ENCODE measurements at regions not wholly inside any gene's neighbourhood (a gene's known extent, or its start where the extent isn't known, plus 50 kb on each side); places are given as distances from the start of the nearest gene placed in this dataset.
A peak's percentile ranks its signal among the peaks of the same experiment; 100 is the strongest.

- DNase-seq (ENCODE audit: low read depth) = no peak
These were observed 514.6 kb downstream of the ZNF608 start for GRCh38 chr5:124231802-124232201.

DNA sequence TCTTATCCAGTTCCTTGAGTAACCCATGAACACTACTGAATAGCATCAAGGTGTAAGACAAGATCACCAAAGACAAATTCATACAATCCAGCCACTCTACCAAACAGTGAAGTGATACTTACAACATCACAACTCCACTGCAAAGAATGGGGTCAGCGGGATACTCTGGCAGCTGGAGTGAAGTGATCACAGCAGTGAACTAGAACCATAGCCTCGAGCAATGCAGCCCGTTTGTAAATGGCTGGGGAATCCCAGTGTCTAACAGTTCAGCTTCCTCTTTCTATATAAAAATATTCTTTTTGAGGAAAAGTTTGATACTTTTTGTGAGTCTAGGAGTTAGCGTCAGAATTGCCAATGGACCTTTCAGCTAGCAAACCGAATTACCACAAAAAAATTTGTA lies 515.2 kb downstream of the ZNF608 start:
- no peak for DNase-seq (ENCODE audit: low read depth)

DNA sequence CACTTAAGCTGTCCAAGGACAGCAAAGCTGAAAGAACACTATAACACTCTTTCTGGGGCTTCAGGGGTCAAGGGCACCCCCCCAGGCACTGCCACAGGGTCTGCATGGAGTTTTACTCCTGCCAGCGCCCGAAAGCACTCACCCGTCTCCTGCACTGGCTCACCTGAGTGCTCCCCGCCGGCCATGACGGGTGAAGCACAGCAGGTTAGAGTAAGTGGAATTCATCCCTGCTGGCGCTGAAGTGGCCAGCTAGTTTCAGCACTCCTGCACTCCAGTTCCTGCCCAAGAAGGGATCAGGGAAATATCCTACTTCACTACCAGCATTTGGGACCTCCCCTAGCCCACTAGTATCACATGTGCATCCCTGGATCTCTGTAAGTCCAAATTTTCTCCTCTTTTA lies 516.0 kb downstream of the ZNF608 start:
- DNase-seq (ENCODE audit: low read depth) = no peak

- no peak for DNase-seq (ENCODE audit: low read depth)
These were observed 517.1 kb downstream of the ZNF608 start for GRCh38 chr5:124229352-124229751.

GRCh38 chr5:124227914-124228313 lies 518.5 kb downstream of the ZNF608 start:
- DNase-seq (ENCODE audit: low read depth) = no peak

DNA sequence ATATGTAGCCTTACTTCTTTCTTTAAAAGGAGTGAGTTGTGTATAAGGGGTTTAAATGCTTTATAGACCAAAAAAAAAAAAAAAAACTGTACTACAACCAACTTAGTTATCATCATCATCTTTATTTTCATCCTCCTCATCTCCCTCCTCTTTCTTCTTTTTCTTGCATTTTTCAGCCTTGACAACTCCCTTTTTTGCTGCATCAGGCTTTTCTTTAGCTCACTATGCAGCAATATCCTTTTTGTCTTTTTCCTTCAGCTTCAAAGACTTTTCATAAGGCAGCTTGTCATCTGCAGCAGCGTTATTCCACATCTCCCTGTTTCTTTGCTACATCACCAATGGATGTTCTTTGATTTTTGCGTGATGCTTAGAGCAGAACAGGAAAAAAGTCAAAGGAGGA lies 526.0 kb downstream of the ZNF608 start:
- no peak for DNase-seq (ENCODE audit: low read depth)

GRCh38 chr5:124212934-124213333 lies 533.5 kb downstream of the ZNF608 start:
- DNase-seq (ENCODE audit: low read depth) = no peak

- no peak for DNase-seq (ENCODE audit: low read depth)
These were observed 536.1 kb downstream of the ZNF608 start for GRCh38 chr5:124210111-124210910.

GRCh38 chr5:124207118-124207517 lies 539.3 kb downstream of the ZNF608 start:
- no peak for DNase-seq (ENCODE audit: low read depth)

DNA sequence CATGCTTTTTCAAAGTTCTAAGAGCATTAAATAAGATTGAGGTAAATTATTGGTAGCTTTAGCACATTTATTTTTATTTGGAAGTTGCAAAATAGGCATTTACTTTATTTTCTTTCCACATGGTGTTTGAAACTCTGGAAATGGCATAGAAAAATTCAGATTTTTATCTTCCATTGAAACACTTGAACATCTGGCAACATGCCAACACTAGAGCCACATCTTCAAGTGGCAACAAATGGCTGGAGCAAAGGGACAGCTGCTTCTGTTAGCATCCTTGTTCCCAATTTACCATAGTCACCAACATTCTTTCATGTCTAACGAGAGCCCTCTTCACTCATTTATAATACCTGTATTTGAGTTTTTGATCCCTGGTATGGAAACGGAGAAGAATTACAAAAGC lies 539.9 kb downstream of the ZNF608 start:
- no peak for DNase-seq (ENCODE audit: low read depth)

GRCh38 chr5:124203303-124203702 lies 543.1 kb downstream of the ZNF608 start:
- no peak for DNase-seq (ENCODE audit: low read depth)

- DNase-seq (ENCODE audit: low read depth) = no peak
These were observed 546.1 kb downstream of the ZNF608 start for GRCh38 chr5:124200381-124200780.

DNA sequence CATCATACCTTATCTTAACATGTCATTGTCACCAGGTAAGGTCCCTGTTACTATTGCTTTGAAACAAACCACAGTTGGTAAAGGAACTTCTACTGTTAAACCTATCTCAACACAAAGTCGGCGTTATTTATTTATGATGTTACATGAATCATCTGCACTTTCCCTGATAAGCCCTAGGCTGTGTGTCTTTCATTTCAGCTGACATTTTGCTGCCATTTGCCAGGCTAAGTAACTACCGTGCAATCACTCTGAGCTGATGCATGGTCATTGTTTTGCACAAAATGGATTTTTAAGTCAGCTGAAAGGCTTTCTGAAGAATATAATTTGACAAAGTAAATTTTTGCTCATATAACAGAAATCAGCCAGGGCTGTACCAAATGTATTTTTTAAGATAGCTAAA lies 546.5 kb downstream of the ZNF608 start:
- no peak for DNase-seq (ENCODE audit: low read depth)

GRCh38 chr5:124195411-124195810 lies 551.0 kb downstream of the ZNF608 start:
- no peak for DNase-seq (ENCODE audit: low read depth)

DNA sequence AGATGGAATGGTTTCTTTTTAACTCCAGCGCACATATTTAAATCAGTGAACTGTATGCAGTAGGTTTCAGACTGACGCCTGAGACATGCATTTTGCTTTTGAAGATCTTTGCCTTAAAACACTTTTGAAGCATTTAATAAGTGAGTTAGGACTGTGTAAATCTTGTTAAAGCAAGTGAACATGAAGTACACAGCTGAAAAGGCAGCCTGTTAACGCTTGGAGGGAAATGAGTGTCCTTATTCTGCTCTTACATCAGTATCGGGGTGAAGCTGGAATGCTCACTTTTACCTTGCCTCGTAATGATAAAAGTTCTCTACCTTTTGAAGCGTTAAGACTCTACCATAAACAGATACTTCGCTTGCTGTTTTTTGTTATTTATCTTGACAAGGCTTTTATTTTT lies 552.2 kb downstream of the ZNF608 start:
- no peak for DNase-seq (ENCODE audit: low read depth)

- peak; percentile 54 for DNase-seq (ENCODE audit: low read depth)
These were observed 553.1 kb downstream of the ZNF608 start for GRCh38 chr5:124193371-124193789.

DNA sequence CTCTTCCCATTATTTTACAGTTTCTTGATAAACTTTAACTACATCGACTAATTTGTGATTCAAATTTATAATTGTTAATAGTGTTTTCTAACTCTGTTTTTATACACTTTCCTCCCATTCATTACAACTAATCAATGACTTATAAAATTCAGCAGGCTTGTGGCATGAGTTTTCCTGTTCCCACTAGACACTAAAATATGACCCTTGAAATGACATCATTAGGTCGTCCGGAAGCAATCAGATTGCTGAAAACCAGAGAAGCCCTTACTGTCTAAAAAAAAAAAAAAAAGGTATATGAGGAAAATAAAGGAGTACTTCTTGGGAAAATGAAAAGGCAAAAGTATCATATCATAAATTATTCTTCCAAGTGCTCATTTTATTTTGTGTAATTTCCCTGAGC lies 553.7 kb downstream of the ZNF608 start:
- no peak for DNase-seq (ENCODE audit: low read depth)

- DNase-seq (ENCODE audit: low read depth) = no peak
These were observed 560.7 kb downstream of the ZNF608 start for GRCh38 chr5:124185716-124186115.

DNA sequence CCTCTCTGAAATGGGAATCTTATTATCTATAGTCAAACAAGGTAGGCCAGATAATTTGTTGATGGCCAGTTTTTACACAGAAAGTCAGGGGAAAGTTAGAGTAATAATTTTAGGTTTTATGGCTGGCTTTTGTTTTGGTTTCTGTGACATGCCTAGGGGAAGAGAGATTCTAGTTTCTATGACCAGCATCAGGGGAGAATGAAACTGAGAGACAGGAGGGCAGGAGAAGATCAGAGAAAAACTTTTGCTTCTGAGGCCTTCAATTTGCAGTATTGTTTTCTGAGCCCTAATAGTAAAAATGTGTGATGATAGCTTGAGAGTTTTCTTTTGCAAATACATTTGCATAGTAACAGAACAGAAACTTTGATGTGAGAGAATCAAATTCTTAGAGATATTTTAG lies 564.3 kb downstream of the ZNF608 start:
- no peak for DNase-seq (ENCODE audit: low read depth)

- no peak for DNase-seq (ENCODE audit: low read depth)
These were observed 565.5 kb downstream of the ZNF608 start for GRCh38 chr5:124180875-124181461.

DNA sequence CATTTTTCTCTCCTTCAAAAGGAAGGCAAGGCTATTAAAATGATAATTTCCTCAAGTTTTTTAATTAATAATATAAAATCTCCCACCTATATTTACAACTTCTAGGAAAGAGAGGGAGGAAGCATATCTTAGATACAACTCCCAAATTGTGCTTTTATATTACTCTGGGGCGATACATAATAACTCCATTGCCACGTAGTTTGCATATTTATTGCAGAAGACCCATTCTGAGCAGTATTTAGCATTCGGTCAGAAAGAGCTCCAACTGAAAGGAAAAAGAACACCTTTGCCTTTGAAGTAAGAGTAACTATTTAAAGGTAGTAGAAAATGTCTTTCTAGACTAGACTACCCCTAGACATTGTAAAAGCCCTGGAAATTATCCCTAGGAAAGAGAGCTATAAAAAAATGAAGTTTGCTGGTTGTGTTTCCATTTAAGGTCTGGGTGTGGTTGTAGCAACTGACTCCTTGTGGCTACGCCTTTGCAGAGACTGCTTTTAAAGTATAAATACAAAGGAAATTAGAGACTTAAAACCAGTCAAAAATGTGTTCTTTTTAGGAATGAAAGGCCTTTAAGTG lies 566.1 kb downstream of the ZNF608 start:
- no peak for DNase-seq (ENCODE audit: low read depth)

- DNase-seq (ENCODE audit: low read depth) = peak; percentile 36
These were observed 566.6 kb downstream of the ZNF608 start for GRCh38 chr5:124179819-124180218.

- no peak for DNase-seq (ENCODE audit: low read depth)
These were observed 568.4 kb downstream of the ZNF608 start for GRCh38 chr5:124178050-124178449.

DNA sequence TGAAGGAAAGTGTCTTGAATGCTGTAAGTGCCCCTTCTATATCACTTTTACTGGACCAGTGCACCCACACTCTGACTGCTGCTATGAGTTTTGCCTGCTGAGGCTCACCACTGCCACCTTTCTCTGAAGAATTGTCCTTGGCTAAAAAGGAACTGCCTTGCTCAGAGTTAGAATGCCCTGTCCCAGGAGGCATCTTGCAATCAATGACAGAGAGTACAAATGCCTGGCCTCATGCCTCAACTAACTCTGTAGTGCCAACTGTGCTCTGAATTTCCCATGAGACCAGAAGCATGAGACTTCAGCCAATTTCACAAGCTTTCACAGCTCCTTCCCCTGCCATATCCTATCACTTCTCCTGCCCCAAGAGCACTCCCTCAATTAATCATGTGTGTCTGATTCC lies 569.7 kb downstream of the ZNF608 start:
- peak; percentile 18 for DNase-seq (ENCODE audit: low read depth)
